Ovary (tissue), 7 donors: ENCODE measurements at regions not wholly inside any gene's neighbourhood (a gene's known extent, or its start where the extent isn't known, plus 50 kb on each side); places are given as distances from the start of the nearest gene placed in this dataset.

Experiments used
- DNase-seq, 5 donors: peaks; one replicate each; pipeline ENCODE4 v3.0.0-alpha.2; 2019 to 2020
- H3K27ac ChIP-seq, 2 donors: fragments of 200-600 bp; one replicate each; pipeline versions ENCODE4 v1.5.1 to v1.8.0; 2019 to 2022
- H3K27me3 ChIP-seq: fragments of 200-600 bp; one replicate; pipeline ENCODE4 v1.8.0; 2022
- H3K36me3 ChIP-seq: fragments of 200-600 bp; sonication (generic); one replicate; pipeline ENCODE4 v1.5.1; 2019
- H3K4me1 ChIP-seq: one replicate; pipeline ENCODE4 v1.8.1; 2013; ENCODE audit warnings: mild to moderate bottlenecking, moderate library complexity; ENCODE audit not compliant: insufficient read depth
- H3K4me3 ChIP-seq: fragments of 200-600 bp; sonication (generic); one replicate; pipeline ENCODE4 v1.5.1; 2017
- H3K9me3 ChIP-seq, 2 donors: fragments of 200-600 bp in 1 of 2; sonication (generic) in 1 of 2; one replicate each; pipeline versions ENCODE4 v1.5.1 to v1.8.1; 2013 to 2019; ENCODE audit warnings: mild to moderate bottlenecking in 1 of 2, moderate library complexity in 1 of 2
- CTCF ChIP-seq, 3 donors: fragments of 450-650 bp in 2 of 3; fragments of 200-600 bp in 1 of 3; IDR thresholded peaks; one replicate each; pipeline versions ENCODE4 v1.5.1 to v1.8.0; 2016 to 2022; ENCODE audit warnings: antibody characterized with exemption in 3 of 3, mild to moderate bottlenecking in 1 of 3
- EP300 ChIP-seq: sonication (generic); formaldehyde crosslinking; IDR thresholded peaks from one replicate; pipeline ENCODE4 v1.6.1; 2017; ENCODE audit warnings: antibody characterized with exemption
- POLR2A ChIP-seq: fragments of 450-650 bp; IDR thresholded peaks from one replicate; pipeline ENCODE4 v1.6.1; 2017; ENCODE audit warnings: antibody characterized with exemption, mild to moderate bottlenecking, moderate library complexity
- WGBS, 3 donors: extraction: QIAGEN DNeasy Blood & Tissue Kit in 1 of 3; methylation state at CpG; one replicate each; pipeline versions ENCODE4 v1.1.5 to v1.1.7; 2013 to 2017; 5-methylcytosine and 5-hydroxymethylcytosine counted together
- intact Hi-C, 4 donors: fragments of 100-400 bp; cut with DNase I; formaldehyde crosslinking; loops; one replicate each; pipeline versions ENCODE4 v1.11.0 to v1.15.1; 2022 to 2023
- donor health status: DM: no; HTN: no; CAD: no; lungs with moderate emphysema.
- donor health status: DM: no; HTN: no; CAD: no.
- donor health status: Bipolar disorder and iron deficiency.
- donor health status: DM: no; HTN: no; CAD: no.
- donor health status: DM: yes; HTN: yes; CAD: no.

- TF ChIP-seq EP300 (no peak), POLR2A (no peak), CTCF (IDR thresholded peaks at IDR 0.05) (no peak)
- H3K9me3 ChIP-seq = no peaks in the 10 kb centered on the region
- H3K27me3 ChIP-seq = no peaks in the 10 kb centered on the region
- H3K4me3 ChIP-seq = no peak overlapping the region
- no peak overlapping the region for H3K27ac ChIP-seq
- intact Hi-C loops = loop anchor here in 1 of 4 donors (10.0 kb wide), 1 partner anchor 1476 kb away; no protein-coding TSS in a partner anchor
- no peaks in the 10 kb centered on the region for H3K36me3 ChIP-seq
- no peak for DNase-seq
- no peaks in the 10 kb centered on the region for H3K4me1 ChIP-seq
- WGBS, 3 donors = 74 to 81% (median 79%) methylated on average over 15 of the region's 15 CpGs
Measured at GRCh38 chr5:5558638-5559527, 136.4 kb downstream of the ICE1 start.

DNA sequence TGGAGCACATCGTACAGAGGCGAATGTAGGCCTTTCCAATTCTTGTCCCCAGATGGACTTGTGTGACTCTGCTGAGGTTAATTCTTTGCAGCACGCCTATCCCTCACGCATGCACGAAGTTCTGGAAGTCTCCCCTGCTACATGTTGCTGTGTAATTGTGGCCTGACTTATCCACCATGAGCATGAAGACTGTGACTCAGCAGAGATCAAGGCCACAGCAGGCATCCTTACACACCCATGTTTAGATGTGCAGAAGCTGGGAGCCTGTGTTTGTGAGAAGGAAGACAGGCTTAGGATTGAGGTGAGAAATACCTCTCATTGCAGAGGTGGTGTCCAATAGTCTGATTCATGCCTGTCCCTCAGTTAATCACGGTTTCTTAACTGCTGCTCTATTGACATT lies 135.6 kb downstream of the ICE1 start:
- intact Hi-C loops = loop anchor here in 1 of 4 donors (10.0 kb wide), 1 partner anchor 1477 kb away; no protein-coding TSS in a partner anchor
- no peak for DNase-seq
- H3K36me3 ChIP-seq = no peaks in the 10 kb centered on the region
- no peak overlapping the region for H3K27ac ChIP-seq
- TF ChIP-seq POLR2A (no peak), CTCF (IDR thresholded peaks at IDR 0.05) (no peak), EP300 (no peak)
- H3K4me1 ChIP-seq = no peaks in the 10 kb centered on the region
- H3K4me3 ChIP-seq = no peak overlapping the region
- H3K9me3 ChIP-seq = no peaks in the 10 kb centered on the region
- no peaks in the 10 kb centered on the region for H3K27me3 ChIP-seq
- WGBS, 3 donors = 77 to 89% (median 78%) methylated on average over 6 of the region's 6 CpGs

- H3K4me1 ChIP-seq = no peaks in the 10 kb centered on the region
- WGBS, 3 donors = 86 to 87% (median 86%) methylated on average over 4 of the region's 4 CpGs
- H3K27me3 ChIP-seq = no peaks in the 10 kb centered on the region
- TF ChIP-seq EP300 (no peak), CTCF (IDR thresholded peaks at IDR 0.05) (no peak), POLR2A (no peak)
- H3K36me3 ChIP-seq = no peaks in the 10 kb centered on the region
- no peak overlapping the region for H3K4me3 ChIP-seq
- DNase-seq = no peak
- no peaks in the 10 kb centered on the region for H3K9me3 ChIP-seq
- no peak overlapping the region for H3K27ac ChIP-seq
- intact Hi-C loops = loop anchor here in 1 of 4 donors (10.0 kb wide), 1 partner anchor 1483 kb away; no protein-coding TSS in a partner anchor
Measured at GRCh38 chr5:5551499-5551898, 129.0 kb downstream of the ICE1 start.

- no peaks in the 10 kb centered on the region for H3K27me3 ChIP-seq
- H3K27ac ChIP-seq = no peak overlapping the region
- WGBS, 3 donors = 60 to 89% (median 87%) methylated on average over 3 of the region's 3 CpGs
- no peaks in the 10 kb centered on the region for H3K36me3 ChIP-seq
- no peak for TF ChIP-seq POLR2A
- no peak for TF ChIP-seq EP300
- TF ChIP-seq CTCF (IDR thresholded peaks at IDR 0.05) = no peak
- no peaks in the 10 kb centered on the region for H3K4me1 ChIP-seq
- intact Hi-C loops = no loop called here
- no peaks in the 10 kb centered on the region for H3K9me3 ChIP-seq
- H3K4me3 ChIP-seq = no peak overlapping the region
- no peak for DNase-seq
Measured at GRCh38 chr5:5546408-5546807, 123.9 kb downstream of the ICE1 start.
